AG08396 (cell line): ENCODE measurements at regions not wholly inside any gene's neighbourhood (a gene's known extent, or its start where the extent isn't known, plus 50 kb on each side); places are given as distances from the start of the nearest gene placed in this dataset.
"Not testable (repeated sequence)": the region's sequence is repeated elsewhere in the genome, so short reads cannot be mapped to it uniquely, and the experiment has no call there.

Experiments used
- DNase-seq: peaks from one replicate; pipeline ENCODE4 v3.0.0; 2012; ENCODE audit warnings: low spot score, mixed read lengths

DNA sequence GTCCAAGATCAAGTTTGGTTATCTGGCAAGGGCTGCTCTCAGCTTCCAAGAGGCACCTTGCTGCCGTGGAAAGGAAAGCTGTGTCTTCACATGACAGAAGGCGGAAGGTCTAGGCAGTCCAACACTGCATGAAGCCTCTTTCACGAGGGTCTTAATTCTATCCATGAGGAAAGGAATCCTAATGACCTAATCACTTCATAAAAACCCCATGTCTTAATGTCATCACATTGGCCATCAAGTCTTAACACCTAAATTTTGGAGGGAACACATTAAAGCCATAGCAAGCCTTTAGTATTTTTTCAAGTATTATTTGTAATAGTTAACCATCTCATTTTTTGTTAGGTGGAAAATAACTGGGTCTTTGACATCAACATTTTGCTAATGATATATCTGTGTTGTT, 858.3 kb downstream of the FLRT2 start:
- no peak for DNase-seq

DNA sequence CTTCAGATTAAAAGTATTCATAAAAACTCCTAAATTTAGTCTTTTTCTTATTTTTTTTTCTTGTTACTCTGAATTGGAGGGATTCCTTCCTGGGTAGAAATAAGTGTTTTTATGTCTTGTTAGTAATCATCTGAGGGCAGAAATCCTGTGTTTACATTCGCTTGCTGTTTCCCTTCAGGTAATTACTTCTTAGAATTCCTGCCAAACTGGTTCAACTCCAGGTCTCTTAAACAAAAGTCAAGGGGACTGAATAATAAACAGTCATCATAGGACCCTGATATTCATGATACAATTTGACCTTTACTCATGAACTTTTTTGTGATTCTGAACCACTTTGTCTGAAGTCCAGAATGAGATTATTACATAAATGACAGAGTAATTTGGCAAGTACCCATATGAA, 843.9 kb downstream of the FLRT2 start:
- DNase-seq = no peak

DNA sequence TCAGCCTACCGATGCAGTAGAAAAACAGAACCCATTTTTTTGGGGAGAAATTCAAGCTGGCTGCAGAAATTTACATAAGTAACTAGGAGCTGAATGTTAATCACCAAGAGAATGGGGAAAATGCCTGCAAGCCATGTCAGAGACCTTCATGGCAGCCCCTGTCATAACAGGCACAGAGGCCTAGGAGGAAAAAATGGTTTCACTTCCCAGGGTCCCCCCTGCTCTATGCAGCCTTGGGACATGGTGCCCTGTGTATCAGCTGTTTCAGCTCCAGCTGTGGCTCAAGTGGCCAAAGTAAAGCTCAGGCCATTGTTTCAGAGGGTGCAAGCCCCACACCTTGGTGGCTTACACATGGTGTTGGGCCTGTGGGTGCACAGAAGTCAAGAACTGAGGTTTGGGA, 842.5 kb downstream of the FLRT2 start:
- no peak for DNase-seq

DNA sequence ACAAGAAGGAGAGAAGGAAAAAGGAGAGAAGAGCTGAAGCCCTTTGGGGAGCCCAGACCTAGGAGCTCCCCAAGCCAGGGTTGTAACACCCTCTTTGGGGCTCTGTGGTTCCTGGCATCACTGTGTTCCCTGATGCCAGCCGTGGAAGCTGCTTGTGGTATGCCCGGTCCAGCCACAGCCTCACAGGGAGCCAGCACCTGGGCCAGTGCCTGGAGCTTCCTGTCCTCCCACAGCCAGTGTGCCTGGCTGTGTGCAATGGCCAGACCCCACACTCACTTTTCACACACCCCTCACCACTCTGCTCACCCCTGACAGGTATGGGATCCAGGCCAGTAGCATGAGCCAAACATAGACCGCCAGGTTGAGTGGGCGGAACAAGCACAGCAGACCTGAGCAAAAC, 834.7 kb downstream of the FLRT2 start:
- DNase-seq = no peak

DNA sequence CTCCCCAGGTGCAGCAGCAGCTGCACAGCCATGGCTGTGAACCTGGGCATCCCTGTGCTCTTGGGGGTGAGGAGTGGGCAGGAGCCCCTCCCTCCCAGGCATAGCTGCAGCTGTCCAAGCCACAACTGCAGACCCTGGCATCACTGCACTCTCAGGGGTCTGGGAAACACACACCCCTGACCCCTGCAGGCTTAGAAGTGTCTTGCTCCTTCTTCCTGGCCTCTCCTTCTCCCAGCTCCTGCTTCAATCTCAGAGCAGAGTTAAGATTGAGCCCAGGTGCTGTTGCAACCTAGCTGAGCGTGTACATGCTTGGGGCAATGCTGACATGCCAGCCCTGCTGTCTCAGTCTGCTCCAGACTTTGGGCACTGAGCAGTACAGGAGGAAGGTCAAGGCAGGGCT, 833.6 kb downstream of the FLRT2 start:
- DNase-seq = no peak

DNA sequence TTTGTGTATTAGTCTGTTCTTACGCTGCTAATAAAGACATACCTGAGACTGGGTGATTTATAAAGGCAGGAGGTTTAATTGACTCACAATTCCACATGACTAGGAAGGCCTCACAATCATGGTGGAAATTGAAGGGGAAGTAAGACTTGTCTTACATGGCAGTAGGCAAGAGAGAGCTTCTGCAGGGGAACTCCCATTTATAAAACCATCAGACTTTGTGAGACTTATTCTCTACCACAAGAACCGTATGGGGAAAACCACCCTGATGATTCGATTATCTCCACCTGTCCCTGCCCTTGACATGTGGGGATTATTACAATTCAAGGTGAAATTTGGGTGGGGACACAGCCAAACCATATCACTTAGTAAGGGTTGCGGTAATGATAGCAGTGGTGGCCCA, 833.1 kb downstream of the FLRT2 start:
- no peak for DNase-seq

DNA sequence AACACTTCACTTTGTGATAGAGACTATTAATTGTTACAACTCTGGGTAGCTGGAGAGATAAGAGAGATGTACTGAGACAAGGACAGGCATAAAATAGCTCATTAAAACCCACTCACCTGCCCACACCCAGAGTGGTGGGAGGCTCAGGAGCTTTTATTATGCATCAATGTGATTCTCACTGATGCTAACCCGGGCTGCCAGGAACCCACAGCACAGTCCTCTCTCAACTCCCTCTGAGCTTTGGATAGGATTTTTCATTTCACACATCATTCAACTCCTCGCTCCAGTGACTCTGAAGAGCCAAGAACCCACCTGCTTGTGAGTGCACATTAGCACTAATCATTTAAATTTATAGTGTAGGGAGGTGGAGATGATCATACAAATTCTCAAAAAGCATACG, 827.9 kb downstream of the FLRT2 start:
- DNase-seq = no peak

DNA sequence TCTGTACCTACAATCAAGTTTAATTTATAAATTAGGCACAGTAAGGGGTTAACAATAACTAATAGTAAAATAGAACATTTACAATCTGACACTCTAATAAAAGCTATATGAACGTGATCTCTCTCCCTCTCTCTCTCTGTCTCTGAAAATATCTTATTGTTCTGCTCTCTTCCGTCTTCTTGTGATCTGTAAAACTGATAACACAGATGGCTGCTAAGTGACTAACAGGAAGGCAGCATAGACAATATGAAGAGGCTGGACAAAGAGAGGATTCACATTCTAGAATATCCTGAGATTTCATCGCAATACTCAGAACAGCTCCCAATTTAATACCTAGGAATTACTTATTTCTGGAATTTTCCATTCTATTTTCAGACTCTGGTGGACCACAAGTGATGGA, 827.2 kb downstream of the FLRT2 start:
- DNase-seq = no peak

DNA sequence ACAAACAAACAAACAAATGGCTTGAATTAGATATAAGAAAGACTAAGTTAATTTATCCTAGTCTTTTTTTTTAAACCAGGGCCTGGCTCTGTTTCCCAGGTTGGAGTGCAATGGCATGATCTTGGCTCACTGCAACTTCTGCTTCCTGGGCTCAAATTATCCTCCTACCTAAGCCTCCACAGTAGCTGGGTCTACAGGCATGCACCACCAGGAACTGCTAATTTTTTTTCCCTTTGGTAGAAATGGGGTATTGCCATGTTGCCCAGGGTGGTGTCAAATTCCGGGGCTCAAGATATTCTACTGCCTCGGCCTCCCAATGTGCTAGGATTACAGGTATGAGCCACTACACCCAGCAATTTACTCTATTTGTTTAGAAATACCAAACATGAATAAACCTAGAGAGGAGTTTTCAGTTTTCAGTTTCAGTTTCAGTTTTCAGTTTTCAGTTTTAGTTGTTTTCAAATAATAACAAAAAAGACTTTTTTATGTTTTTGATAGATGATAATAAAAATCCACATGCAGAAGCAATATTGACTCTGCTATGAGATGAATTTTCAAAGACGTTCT, 817.0 kb downstream of the FLRT2 start:
- no peak for DNase-seq

DNA sequence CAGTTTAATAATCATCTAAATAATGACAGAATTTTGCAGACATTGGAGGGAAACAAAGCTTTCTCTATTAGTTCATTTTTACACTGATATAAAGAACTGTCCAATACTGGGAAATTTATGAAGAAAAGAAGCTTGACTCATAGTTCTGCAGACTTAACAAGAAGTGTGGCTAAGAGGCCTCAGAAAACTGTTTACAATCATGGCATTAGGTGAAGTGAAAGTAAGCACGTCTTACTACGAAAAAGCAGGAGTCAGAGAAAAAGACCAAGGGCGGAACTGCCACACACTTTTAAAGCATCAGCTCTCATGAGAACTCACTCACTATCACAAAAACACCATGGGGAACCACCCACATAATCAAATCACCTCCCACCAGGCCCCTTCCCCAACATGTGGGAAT, 804.4 kb downstream of the FLRT2 start:
- DNase-seq = no peak

DNA sequence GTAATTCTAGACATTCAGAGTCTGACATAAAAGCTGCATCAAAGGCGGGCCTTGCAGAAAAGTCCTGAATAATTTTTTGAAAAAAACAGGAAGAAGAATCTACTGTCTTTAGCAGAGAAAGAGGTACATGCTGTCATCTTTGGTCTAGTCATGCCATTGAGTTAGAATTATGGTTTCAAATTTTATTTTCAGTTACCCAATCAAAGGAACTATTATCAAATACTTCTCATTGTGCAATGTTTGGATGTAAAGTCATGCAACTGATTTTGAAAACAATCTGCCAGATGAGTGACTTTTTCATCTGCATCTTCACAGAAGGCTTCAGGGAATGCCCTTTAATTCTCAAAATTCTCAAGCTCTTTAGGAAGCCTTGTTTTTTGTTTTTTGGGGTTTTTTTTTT, 803.5 kb downstream of the FLRT2 start:
- no peak for DNase-seq

DNA sequence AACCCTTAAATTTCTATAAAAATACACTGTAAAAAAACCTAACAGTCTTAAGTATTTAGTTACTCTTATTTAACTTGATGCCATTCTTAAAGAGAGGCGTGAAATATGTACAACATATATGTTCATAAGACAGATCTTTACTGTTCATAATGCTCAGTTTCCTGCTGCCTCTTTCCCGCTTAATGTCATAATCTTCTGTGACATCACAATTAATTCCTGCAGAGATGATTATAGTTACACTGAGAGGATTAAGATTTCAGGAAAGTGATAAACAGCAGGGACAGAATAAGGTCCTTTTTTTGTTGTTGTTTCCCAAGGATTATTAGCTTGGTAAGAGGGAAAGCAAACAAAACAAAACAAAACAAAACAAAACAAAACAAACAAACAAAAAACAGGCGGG, 801.4 kb downstream of the FLRT2 start:
- no peak for DNase-seq

DNA sequence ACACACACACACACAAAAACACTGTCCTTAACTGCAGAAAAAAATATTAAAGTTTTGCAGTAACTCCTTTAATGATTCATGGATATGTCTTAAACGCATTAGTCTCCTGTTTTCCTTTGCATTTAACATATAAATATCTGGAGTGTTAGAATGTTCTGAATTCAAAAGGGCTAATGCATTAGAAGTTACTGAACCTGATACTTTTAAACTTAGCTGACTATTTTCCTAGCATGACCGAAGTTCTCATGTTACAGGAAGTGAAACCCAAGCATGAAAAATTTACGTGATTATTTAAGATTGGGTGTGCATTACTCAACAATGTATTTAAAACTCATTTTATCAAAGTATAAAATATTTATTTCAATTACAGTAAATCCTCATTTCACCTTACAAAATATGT, 791.2 kb downstream of the FLRT2 start:
- DNase-seq = no peak

DNA sequence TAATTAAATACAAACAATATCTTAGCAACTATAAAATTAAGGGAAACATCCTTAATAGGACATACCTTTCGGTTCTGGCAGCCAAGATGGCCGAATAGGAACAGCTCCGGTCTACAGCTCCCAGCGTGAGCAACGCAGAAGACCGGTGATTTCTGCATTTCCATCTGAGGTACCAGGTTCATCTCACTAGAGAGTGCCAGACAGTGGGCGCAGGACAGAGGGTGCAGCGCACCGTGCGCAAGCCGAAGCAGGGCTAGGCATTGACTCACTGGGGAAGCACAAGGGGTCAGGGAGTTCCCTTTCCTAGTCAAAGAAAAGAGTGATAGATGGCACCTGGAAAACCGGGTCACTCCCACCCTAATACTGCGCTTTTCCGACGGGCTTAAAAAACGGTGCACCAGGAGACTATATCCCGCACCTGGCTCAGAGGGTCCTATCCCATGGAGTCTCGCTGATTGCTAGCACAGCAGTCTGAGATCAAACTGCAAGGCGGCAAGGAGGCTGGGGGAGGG, 782.3 kb downstream of the FLRT2 start:
- not testable (repeated sequence) for DNase-seq

DNA sequence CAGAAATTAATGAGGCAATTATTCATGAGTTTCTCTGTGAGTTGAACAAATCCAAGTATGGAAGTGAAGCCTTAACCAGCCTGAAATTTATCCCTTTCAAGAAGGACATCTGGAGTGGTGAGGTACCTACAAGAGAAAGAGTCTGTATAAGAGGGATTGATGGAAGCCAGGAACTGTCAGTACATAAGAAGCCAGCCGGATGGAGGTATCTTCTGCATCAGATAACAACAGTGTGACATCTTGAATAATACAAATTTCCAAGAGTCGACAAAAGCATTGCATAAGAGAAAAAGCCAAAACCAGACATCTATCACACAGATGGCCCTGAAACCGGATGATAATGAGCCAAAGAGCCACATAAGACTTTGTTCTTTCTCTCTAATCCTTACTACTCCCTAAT, 781.2 kb downstream of the FLRT2 start:
- DNase-seq = no peak

DNA sequence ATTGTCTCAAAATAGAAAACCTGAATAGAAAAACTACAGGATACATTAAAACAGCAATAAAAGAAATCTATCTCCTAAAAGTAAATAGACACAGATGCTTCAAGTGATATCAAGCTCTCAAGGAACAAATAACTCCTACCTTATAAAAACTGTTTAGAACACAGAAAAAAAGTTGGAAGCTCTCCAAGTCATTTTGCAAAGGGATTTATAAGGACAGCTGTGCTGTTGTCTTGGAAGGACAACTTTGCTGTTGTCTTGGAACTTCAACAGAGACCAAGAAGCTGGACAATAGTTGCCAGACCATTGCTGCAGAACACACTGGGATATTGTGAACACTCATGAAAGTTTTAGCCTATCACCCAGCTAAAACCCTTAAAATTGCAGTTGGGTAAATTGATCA, 780.7 kb downstream of the FLRT2 start:
- no peak for DNase-seq

DNA sequence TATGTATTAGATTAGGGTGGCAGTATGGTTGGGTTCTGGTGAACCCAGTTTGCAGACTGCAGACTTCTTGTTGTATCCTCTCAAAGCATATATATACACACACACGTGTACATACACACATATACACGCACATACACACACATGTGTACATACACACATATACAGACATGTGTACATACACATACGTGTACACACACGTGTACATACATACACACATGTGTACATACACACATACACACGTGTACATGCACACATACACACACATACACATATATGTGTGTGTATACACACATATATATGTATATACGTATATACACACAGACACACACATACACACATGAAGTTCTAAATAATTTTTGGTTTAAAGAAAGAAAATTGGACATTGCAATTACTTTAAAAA, 780.2 kb downstream of the FLRT2 start:
- DNase-seq = no peak

DNA sequence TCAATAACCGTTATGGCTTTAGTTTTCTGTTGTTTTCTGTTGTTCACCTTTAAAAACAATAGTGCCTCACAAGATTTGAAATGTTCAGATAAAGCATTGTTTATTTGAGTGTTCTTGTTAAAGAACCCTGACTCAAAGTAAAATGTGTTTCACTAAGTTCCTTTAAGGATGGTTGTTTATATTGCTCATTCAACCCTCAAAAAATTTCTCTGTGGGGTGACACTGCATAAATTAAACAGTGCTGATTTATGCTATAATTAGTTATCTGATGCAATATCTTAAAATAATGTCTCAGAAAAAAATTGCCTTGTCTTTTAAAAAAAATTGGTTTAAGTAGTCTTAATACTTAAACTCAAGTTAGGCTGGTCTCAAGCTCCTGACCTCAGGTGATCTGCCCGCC, 775.1 kb downstream of the FLRT2 start:
- no peak for DNase-seq

DNA sequence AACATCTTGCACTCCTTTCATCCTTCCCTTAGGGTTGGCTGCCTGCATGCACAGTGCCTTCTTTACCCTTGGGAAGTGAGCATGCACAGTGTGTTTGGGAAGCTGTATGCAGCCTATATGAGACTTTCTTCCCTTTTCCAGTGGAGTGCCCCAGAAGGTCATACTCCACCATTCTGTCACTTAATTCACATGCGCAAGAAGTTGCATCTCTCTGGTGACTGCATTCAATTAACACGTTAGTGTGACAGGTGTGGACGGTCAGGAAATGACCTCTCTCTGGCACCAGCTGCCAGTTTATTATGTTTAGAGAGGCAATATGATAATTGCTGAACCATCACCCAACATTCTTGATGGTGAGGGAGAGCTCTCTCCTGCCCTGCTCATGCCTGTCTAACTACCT, 770.0 kb downstream of the FLRT2 start:
- DNase-seq = no peak

DNA sequence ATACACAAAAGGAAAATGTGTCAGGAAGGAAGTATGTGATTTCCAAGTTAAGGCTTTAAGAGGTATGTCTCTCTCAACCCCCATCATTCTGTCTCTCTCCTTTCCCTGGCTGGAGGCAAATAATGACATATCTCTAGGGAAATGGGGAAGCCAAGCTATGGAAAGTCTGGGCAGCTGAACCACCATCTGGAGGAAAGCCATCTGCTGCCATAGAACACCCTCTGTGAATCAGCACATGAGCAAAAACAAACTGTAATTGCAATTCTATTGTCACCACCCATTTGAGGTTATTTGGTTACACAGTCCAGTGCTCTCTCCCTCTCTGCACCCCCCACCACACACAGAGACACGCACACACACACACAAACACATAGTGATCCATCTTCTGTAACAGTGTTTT, 766.2 kb downstream of the FLRT2 start:
- peak; percentile 7 for DNase-seq

DNA sequence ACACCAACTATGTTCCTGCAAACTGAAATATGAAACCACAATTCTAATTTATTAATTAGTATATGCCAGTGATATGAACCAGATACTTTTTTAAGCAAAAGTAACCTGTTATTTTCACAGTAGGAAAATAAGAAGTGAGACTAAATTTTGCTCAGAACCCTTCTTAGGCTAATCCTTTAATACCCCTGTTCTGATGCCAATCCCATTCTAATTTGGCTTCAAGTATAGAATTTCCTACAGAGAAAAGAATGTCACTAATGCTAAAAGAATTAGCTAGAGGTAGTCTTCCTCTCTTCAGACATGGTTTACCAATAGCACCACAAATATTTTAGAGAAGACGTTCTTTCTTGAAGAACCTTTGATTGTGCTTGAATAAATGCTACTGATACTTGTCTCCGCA, 758.4 kb downstream of the FLRT2 start:
- DNase-seq = no peak

DNA sequence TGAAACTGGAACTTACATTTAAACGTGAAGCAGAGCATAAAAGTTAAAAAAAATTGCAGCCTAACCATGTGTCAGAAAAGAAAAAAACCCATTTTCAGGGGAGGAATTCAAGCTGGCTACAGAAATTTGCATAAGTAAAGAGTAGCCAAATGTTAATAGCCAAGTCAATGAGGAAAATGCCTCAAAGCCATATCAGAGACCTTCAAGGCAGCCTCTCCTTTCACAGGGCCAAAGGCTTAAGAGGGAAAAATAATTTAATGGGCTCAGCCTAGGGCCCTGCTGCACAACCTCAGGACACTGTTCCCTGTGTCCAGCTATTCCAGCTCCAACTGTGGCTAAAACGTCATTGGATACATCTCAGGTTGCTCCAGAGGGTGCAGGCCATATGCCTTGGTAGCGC, 749.5 kb downstream of the FLRT2 start:
- DNase-seq = no peak

DNA sequence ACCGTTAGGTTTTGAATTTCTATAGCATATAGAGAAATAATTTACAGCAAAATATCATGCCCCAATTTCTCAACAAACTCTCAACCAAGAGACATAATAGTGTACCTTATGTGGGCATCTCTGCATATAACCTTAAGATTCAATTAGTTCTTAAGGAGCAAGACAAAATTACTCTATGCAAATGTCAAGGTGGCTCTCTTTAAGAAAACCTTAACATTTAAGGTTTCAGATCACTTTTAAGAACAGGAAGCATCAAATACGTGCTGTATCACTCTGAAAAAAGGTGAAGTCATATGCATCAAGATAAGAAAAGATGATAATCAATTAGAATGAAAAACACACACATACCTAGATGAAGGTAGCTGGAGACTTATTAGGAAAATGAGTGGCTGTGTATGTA, 728.0 kb downstream of the FLRT2 start:
- no peak for DNase-seq

DNA sequence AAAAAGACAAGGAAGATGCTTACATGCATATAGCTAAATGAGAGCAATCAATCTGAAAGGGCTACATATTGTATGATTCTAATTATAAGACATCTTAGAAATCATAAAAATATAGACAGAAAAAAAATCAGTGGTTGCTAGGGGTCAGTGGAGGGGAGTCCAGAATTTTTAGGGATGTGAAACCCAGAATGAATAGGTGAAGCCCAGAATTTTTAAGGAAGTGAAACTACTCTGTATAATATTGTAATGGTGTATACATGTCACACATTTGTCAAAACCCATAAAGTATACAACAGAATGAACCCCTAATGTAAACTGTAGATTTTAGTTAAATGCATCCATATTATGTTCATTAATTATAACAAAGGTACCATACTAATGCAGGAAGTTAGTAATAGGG, 713.2 kb downstream of the FLRT2 start:
- DNase-seq = no peak

DNA sequence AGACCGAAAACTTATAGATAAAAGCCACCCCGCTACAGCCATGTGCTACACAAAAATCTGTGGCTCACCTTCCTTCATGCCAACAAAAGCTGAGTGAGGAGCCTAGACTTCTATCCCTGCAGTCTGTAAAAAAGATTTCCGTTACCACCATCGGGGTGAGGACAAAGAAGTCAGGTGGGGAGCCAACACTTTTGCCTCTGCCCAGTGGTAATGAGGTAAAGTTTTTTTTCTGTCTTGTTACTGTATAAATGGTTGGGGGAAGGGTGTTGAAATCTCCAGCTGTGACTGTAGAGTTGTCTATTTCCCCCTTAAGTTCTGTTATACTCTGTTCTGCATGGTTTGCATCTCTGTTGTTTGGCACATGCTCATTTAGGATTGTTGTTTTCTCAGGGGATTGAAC, 707.8 kb downstream of the FLRT2 start:
- no peak for DNase-seq
